GM12878 (cell line): ENCODE measurements at regions not wholly inside any gene's neighbourhood (a gene's known extent, or its start where the extent isn't known, plus 50 kb on each side); places are given as distances from the start of the nearest gene placed in this dataset.

Experiments used
- ATAC-seq: fragments of 200-7000 bp; cut with Tn5 transposase; 3 replicates; pipeline ENCODE4 v1.9.1; 2020; ENCODE audit warnings: mild to moderate bottlenecking, moderate library complexity
- BruUV-seq: library from RNA; stranded (reverse); fragments of 400-500 nt; replicated peaks from 2 replicates; lab custom pipeline; 2021; lab: Mats Ljungman, UMichigan
- CTCF ChIA-PET: fragments of 300-600 bp; sonication (Branson Sonifier 250); formaldehyde crosslinking; extraction: SDS; loops from one replicate; lab custom pipeline; 2021; ENCODE audit warnings: inconsistent platforms; lab: Yijun Ruan, JAX
- POLR2A ChIA-PET: fragments of 350-600 bp; formaldehyde crosslinking; extraction: SDS; loops from one replicate; lab custom pipeline; 2021; ENCODE audit warnings: inconsistent platforms; lab: Charles Lee
- RAD21 ChIA-PET: fragments of 300-600 bp; sonication (Branson Sonifier 250); formaldehyde crosslinking; loops from one replicate; lab custom pipeline; 2023; ENCODE audit warnings: antibody characterized with exemption; ENCODE audit not compliant: unreplicated experiment; lab: Charles Lee
- SMC1A ChIA-PET: fragments of 300-600 bp; sonication (Branson Sonifier 250); formaldehyde crosslinking; loops from one replicate; lab custom pipeline; 2023; ENCODE audit not compliant: unreplicated experiment, uncharacterized antibody; lab: Charles Lee
- DNase-seq: peaks from one replicate; pipeline ENCODE4 v3.0.0-alpha.2; 2011; ENCODE audit warnings: low read depth, low spot score
- FAIRE-seq: peaks from 3 replicates; lab custom pipeline; 2011; peaks lifted over from hg19 to GRCh38; lab: Jason Lieb, UNC
- H2AFZ ChIP-seq: 2 replicates; pipeline ENCODE4 v1.6.0; 2011; ENCODE audit warnings: low read depth, low read length, control low read depth; ENCODE audit not compliant: control insufficient read depth
- H3K27ac ChIP-seq: 2 replicates; pipeline ENCODE4 v1.5.1; 2011; ENCODE audit warnings: control low read depth; ENCODE audit not compliant: control insufficient read depth, insufficient read depth
- H3K27me3 ChIP-seq, 2 experiments: replicated peaks in 1 of 2; 2 replicates each; pipeline versions ENCODE4 v1.6.0 to v1.6.1; 2011; ENCODE audit warnings: low read length in 1 of 2; ENCODE audit not compliant: control insufficient read depth in 2 of 2, insufficient read depth in 2 of 2
- H3K36me3 ChIP-seq, 2 experiments: 2 replicates each; pipeline ENCODE4 v1.5.1; 2011; ENCODE audit warnings: low read length in 1 of 2; ENCODE audit not compliant: control insufficient read depth in 2 of 2, insufficient read depth in 2 of 2
- H3K4me1 ChIP-seq: 2 replicates; pipeline ENCODE4 v1.6.1; 2011; ENCODE audit warnings: mild to moderate bottlenecking, low read length, moderate library complexity, mixed read lengths; ENCODE audit not compliant: control insufficient read depth, insufficient read depth
- H3K4me2 ChIP-seq: 2 replicates; pipeline ENCODE4 v1.6.0; 2011; ENCODE audit warnings: control low read depth; ENCODE audit not compliant: control insufficient read depth, insufficient read depth
- H3K4me3 ChIP-seq: fragments of 200-600 bp; sonication (generic); 2 replicates; pipeline ENCODE4 v1.5.1; 2016
- H3K79me2 ChIP-seq: 2 replicates; pipeline ENCODE4 v1.6.0; 2011; ENCODE audit warnings: low read length; ENCODE audit not compliant: control insufficient read depth, insufficient read depth
- H3K9ac ChIP-seq: 2 replicates; pipeline ENCODE4 v1.8.0; 2011; ENCODE audit warnings: low read length, control low read depth, mixed read lengths; ENCODE audit not compliant: control insufficient read depth, insufficient read depth
- H3K9me3 ChIP-seq: replicated peaks from 3 replicates; pipeline ENCODE4 v1.5.1; 2011; ENCODE audit warnings: mild to moderate bottlenecking, low read length; ENCODE audit not compliant: control insufficient read depth, insufficient read depth
- H4K20me1 ChIP-seq: 2 replicates; pipeline ENCODE4 v1.6.0; 2011; ENCODE audit not compliant: control insufficient read depth, insufficient read depth
- CEBPB ChIP-seq, 2 experiments: fragments of 150-350 bp in 1 of 2; IDR thresholded peaks; 2 replicates each; pipeline ENCODE4 v1.6.1; 2012 to 2014; ENCODE audit warnings: low read depth in 2 of 2, low read length in 2 of 2, borderline replicate concordance in 1 of 2, inconsistent platforms in 1 of 2
- E4F1 ChIP-seq: fragments of 450-650 bp; IDR thresholded peaks from 2 replicates; pipeline ENCODE4 v1.6.1; 2018; ENCODE audit warnings: borderline replicate concordance, mild to moderate bottlenecking; ENCODE audit not compliant: partially characterized antibody
- FOXK2 ChIP-seq: fragments of 450-650 bp; IDR thresholded peaks from 2 replicates; pipeline ENCODE4 v1.6.1; 2017; ENCODE audit warnings: mild to moderate bottlenecking, moderate library complexity
- FOXM1 ChIP-seq: IDR thresholded peaks from 2 replicates; pipeline ENCODE4 v1.6.1; 2012; ENCODE audit warnings: low read depth, mild to moderate bottlenecking, inconsistent platforms, low read length, moderate library complexity
- GABPA ChIP-seq: IDR thresholded peaks from 2 replicates; pipeline ENCODE4 v1.6.1; 2014; ENCODE audit warnings: antibody characterized with exemption, low read depth, mild to moderate bottlenecking, inconsistent platforms
- MTA2 ChIP-seq: fragments of 450-650 bp; IDR thresholded peaks from 2 replicates; pipeline ENCODE4 v1.6.1; 2016; ENCODE audit warnings: low read depth, mild to moderate bottlenecking, moderate library complexity
- PML ChIP-seq: IDR thresholded peaks from 2 replicates; pipeline ENCODE4 v1.6.1; 2012; ENCODE audit warnings: low read length, inconsistent platforms
- RAD51 ChIP-seq: fragments of 450-650 bp; IDR thresholded peaks from 2 replicates; pipeline ENCODE4 v1.6.1; 2016; ENCODE audit warnings: moderate library complexity, mild to moderate bottlenecking, inconsistent platforms
- SIX5 ChIP-seq: IDR thresholded peaks from 2 replicates; pipeline ENCODE4 v1.6.1; 2011; ENCODE audit warnings: mild to moderate bottlenecking, low read depth, low read length, moderate library complexity; ENCODE audit not compliant: severe bottlenecking
- SMARCA5 ChIP-seq: fragments of 450-650 bp; IDR thresholded peaks from 2 replicates; pipeline ENCODE4 v1.6.1; 2017; ENCODE audit warnings: mild to moderate bottlenecking
- STAT1 ChIP-seq: fragments of 450-650 bp; conservative IDR thresholded peaks from 2 replicates; pipeline ENCODE4 v1.6.1; 2014; ENCODE audit warnings: antibody characterized with exemption, mild to moderate bottlenecking
- TARDBP ChIP-seq: IDR thresholded peaks from 2 replicates; pipeline ENCODE4 v1.6.1; 2016; ENCODE audit warnings: borderline replicate concordance
- TCF12 ChIP-seq: IDR thresholded peaks from 2 replicates; pipeline ENCODE4 v1.6.1; 2011; ENCODE audit warnings: low read depth, mild to moderate bottlenecking, low read length
- WRNIP1 ChIP-seq: IDR thresholded peaks from 2 replicates; pipeline ENCODE4 v1.6.1; 2011; ENCODE audit warnings: low read depth, low read length, improper control_type of control experiment, borderline replicate concordance
- ZBTB33 ChIP-seq: fragments of 450-650 bp; IDR thresholded peaks from 2 replicates; pipeline ENCODE4 v1.6.1; 2017; ENCODE audit warnings: mild to moderate bottlenecking
- WGBS: methylation state at CpG from one replicate; pipeline ENCODE4 v1.1.6; 2016; ENCODE audit warnings: low lambda C conversion rate; ENCODE audit not compliant: insufficient replicate concordance, insufficient coverage; ENCODE audit errors: missing lambda C conversion rate; 5-methylcytosine and 5-hydroxymethylcytosine counted together
- in situ Hi-C: fragments of 300-500 bp; cut with MboI; formaldehyde crosslinking; loops from 9 replicates; pipeline ENCODE4 v1.14.3; 2018; ENCODE audit warnings: mixed read lengths
- intact Hi-C: fragments of 100-400 bp; cut with micrococcal nuclease; formaldehyde crosslinking; loops from one replicate; pipeline ENCODE4 v1.14.2; 2022; ENCODE audit not compliant: unreplicated experiment
- TF ChIP-seq, protein P1 (sequence below): fragments of 450-650 bp; IDR thresholded peaks from 2 replicates; pipeline ENCODE4 v1.6.1; 2016; ENCODE audit warnings: mild to moderate bottlenecking
- TF ChIP-seq, protein P2 (sequence below): fragments of 450-650 bp; IDR thresholded peaks from 2 replicates; pipeline ENCODE4 v1.6.1; 2017; ENCODE audit warnings: mild to moderate bottlenecking, moderate library complexity

DNA sequence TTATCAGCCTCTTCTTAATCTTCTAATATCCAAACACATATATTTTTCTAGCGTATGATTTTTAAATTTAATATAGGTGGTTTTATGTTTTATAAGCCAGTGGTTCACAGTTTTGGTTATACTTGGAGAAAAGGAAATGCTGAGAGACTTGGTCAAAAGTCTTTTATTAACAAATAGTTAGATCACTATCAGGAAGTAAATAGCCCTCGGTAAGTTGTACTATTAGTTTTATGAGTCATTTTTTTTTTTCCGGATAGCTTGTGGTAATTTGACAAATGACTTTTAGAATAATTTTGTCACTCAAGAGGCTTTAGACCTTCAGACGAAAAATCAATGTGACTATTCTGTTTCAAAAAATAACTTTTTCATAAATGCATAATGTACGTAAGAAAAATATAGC, 232.2 kb upstream of the ROBO1 start:
- Histone ChIP-seq H2AFZ (no peak overlapping the region), H3K27me3 (no peaks in the 10 kb centered on the region), H3K36me3 (no peaks in the 10 kb centered on the region), H3K79me2 (no peaks in the 10 kb centered on the region), H3K9ac (no peak overlapping the region), H3K4me2 (no peak overlapping the region), H3K4me1 (no peaks in the 10 kb centered on the region), H3K9me3 (no peaks in the 10 kb centered on the region)
- POLR2A ChIA-PET, result no interaction called here
- no TSS peak for BruUV-seq
- RAD21 ChIA-PET, result no interaction called here
- WGBS, result 36% methylated on average over 5 of the region's 5 CpGs
- DNase-seq (no peak), ATAC-seq (no peak), FAIRE-seq (no peak)
- CTCF ChIA-PET, result interaction anchor here (1.1 kb wide), 1 partner anchor 16 kb away, joined by 3 read pairs; no protein-coding TSS in a partner anchor
- in situ Hi-C loops, result no loop called here
- TF ChIP-seq ZBTB33 (no peak), E4F1 (no peak), SMARCA5 (no peak), MTA2 (no peak), WRNIP1 (no peak), FOXK2 (no peak), GABPA (no peak), FOXM1 (no peak), STAT1 (no peak), RAD51 (no peak), TCF12 (no peak), SIX5 (no peak), TARDBP (no peak), CEBPB (IDR thresholded peaks at IDR 0.05; ENCODE audit: borderline replicate concordance in 1 of 2, low read depth in 2 of 2, low read length in 2 of 2) (no peak), PML (no peak)
- TF ChIP-seq, protein P1, sequence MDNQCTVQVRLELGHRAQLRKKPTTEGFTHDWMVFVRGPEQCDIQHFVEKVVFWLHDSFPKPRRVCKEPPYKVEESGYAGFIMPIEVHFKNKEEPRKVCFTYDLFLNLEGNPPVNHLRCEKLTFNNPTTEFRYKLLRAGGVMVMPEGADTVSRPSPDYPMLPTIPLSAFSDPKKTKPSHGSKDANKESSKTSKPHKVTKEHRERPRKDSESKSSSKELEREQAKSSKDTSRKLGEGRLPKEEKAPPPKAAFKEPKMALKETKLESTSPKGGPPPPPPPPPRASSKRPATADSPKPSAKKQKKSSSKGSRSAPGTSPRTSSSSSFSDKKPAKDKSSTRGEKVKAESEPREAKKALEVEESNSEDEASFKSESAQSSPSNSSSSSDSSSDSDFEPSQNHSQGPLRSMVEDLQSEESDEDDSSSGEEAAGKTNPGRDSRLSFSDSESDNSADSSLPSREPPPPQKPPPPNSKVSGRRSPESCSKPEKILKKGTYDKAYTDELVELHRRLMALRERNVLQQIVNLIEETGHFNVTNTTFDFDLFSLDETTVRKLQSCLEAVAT, result no peak
- TF ChIP-seq, protein P2, sequence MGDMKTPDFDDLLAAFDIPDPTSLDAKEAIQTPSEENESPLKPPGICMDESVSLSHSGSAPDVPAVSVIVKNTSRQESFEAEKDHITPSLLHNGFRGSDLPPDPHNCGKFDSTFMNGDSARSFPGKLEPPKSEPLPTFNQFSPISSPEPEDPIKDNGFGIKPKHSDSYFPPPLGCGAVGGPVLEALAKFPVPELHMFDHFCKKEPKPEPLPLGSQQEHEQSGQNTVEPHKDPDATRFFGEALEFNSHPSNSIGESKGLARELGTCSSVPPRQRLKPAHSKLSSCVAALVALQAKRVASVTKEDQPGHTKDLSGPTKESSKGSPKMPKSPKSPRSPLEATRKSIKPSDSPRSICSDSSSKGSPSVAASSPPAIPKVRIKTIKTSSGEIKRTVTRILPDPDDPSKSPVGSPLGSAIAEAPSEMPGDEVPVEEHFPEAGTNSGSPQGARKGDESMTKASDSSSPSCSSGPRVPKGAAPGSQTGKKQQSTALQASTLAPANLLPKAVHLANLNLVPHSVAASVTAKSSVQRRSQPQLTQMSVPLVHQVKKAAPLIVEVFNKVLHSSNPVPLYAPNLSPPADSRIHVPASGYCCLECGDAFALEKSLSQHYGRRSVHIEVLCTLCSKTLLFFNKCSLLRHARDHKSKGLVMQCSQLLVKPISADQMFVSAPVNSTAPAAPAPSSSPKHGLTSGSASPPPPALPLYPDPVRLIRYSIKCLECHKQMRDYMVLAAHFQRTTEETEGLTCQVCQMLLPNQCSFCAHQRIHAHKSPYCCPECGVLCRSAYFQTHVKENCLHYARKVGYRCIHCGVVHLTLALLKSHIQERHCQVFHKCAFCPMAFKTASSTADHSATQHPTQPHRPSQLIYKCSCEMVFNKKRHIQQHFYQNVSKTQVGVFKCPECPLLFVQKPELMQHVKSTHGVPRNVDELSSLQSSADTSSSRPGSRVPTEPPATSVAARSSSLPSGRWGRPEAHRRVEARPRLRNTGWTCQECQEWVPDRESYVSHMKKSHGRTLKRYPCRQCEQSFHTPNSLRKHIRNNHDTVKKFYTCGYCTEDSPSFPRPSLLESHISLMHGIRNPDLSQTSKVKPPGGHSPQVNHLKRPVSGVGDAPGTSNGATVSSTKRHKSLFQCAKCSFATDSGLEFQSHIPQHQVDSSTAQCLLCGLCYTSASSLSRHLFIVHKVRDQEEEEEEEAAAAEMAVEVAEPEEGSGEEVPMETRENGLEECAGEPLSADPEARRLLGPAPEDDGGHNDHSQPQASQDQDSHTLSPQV, result no peak
- TF ChIP-seq, all 136 proteins: peak for 0
- SMC1A ChIA-PET, result no interaction called here
- no peaks in the 10 kb centered on the region for H4K20me1 ChIP-seq
- H3K27ac ChIP-seq, result no peak overlapping the region
- no peak overlapping the region for H3K4me3 ChIP-seq
- intact Hi-C loops, result no loop called here
